CD1c-positive myeloid dendritic cell (primary cell): ENCODE measurements at regions not wholly inside any gene's neighbourhood (a gene's known extent, or its start where the extent isn't known, plus 50 kb on each side); places are given as distances from the start of the nearest gene placed in this dataset.
A peak's percentile ranks its signal among the peaks of the same experiment; 100 is the strongest.

ENCODE experiments used
- DNase-seq: peaks from one replicate; pipeline ENCODE4 v3.0.0-alpha.2; 2016; ENCODE audit errors: extremely low spot score

DNA sequence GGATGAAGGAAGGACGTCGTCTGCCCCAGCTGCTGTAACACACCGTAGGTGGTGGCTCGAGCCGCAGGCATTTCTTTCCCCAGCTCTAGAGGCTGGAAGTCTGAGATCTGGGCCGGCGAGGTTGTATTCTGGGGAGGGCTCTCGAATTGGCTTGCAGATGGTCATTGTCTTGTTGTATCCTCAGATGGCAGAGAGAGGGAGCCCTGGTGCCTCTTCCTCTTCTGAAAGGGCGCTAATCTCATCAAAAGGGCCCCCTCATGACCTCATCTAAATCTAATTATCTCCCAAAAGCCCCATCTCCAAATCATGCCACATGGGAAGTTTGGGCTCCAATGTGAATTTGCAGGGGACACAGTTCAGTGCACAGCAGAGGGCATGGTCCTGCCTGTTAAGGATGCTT is 109.0 kb downstream of the SIK1 start:
- DNase-seq, result no peak

DNA sequence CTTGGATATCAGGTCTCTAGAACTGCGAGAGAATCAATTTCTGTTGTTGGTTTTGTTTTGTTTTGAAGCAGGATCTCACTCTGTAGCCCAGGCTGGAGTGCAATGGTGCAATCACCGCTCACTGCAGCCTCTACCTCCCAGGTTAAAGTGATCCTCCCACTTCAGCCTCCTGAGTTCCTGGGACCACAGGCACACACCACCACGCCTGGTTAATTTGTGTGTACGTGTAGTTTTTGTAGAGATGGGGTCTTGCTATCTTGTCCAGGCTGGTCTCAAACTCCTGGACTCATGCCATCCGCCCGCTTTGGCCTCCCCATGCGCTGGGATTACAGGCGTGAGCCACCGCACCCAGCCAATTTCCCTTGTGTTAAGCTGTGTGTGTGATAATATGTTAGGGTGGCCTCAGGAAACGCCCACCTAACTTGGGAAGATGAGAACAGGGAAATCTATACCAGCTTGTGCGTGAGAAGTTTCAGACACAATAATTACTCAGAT is 109.6 kb downstream of the SIK1 start:
- DNase-seq, result no peak

DNA sequence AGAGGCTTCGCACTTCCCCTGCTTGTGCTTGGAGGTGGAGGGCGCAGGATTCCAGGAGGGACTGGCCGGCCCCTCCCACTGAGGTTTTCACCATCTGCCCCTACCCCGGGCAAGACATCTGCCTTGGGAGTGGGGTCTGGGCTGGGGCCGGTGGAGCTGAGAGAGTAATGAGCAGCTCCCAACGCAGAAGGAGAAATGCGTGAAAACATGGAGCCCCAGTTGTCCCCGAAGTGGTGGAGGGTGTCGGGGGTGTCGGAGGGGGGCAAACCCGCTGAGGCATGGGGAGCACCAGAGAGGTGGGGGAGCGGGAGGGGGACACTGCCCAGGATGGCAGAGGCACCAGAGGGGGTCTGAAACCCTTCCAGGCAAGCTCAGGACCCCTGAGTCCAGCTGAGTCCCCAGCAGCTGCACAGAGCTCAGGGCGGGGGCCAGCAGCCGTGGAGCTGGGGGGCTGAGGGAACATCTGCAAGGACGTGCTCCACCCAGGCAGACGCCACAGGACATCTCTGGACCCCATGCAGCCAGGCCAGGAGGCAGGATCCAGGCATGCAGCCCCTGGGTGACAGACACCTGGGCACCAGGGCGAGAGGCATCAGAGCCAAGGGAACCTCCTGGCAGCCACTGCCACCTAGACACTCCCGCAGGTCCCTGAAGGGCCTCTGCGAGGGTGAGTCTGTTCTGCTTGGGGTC is 110.6 kb downstream of the SIK1 start:
- DNase-seq, result no peak

DNA sequence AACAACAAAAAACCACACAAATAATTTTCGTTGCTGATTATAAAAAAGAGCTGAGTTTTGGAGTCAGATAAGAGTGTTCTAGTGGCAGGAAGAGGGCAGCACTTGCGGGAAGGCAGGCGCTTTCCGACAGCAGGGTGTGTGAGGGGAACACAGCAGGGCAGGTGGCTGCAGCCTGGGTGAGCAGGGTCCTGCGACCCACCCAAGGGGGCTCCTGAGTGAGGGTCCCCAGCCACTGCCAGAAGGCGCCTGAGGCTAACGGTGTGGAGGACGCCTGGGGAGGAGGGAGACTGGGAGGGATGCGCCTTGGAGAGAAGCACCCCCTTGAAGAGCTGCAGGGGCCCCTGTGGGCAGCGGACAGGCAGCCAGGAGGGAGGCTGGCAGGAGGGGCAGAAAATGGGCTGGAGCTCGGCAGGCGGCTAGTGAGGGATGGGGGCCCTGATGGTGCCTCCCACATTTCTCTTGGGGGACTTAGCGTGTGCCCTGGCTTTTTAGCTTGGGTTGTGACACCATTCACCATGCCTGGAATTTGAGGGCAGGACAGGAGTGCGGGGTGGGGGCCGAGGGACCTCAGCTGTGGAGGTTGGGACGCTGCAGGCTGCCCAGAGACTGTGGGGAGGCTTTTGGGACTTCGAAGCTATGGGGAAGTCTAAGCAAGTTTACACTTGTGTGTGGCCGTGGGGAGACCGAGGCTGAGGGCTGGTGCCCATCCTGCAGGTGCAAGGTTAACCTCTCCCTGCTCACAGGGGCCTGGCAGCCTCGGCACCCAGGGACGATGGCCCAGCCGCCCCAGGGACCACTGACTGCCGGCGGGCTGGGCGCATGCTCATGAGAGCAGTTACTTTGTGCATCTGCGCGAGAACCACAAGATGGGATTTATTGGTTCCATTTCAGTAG is 111.4 kb downstream of the SIK1 start:
- DNase-seq, result no peak

DNA sequence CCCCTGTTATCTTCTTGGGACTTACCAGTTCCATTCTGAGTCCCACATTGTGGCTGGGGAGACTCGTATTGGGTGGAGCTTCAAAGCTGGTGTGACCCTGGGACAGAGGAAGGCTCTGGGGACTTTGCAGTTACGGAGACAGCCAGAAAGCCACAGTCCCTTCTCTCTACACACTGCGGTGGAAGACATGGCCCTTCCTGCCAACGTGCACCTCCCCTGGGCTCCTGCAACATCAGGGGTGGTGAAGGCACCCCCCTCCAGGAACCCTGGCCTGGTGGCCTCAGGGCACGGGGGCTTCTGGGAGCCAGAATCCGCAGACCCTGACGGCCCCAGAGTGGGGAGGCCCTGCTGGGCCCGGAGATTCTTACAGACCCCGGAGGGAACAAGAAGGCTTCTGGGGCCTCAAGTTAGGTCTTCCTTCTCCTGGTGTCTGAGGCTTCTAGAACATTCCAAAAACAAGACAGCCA is 113.0 kb downstream of the SIK1 start:
- DNase-seq, result no peak

DNA sequence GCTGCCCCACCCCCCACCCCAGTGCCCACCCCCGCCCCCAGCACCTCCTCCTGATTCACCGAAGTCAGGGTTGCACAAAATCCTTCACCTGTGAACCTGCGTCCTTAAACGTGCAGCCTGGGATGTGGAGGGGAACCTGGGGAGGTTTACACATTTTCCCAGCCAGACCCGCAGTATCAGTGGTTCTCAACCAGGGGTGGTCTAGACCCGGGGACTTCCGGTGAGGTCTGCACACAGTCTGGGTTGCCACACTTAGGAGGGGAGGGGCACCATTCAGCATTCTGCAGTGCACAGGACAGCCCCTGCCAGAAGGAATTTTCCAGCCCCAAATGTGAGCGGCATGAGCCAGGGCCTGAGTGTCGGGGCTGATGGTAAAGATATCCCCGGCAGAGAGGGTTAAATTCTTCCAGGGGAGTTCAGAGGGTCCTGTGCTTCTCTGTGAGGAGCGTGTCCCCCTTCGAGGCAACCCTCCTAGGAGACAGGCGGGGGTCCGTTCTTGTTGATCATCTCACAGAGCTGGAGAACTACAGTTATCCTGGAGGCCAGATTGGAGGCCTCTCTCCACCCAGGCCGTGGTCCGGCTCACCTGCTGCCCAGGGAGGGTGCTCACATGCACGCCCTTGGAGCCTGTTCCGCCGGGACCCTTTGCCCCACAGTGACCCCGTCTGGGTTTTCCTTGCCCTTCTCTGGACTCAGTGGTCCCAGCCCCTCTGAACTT is 113.6 kb downstream of the SIK1 start:
- DNase-seq, result no peak

DNA sequence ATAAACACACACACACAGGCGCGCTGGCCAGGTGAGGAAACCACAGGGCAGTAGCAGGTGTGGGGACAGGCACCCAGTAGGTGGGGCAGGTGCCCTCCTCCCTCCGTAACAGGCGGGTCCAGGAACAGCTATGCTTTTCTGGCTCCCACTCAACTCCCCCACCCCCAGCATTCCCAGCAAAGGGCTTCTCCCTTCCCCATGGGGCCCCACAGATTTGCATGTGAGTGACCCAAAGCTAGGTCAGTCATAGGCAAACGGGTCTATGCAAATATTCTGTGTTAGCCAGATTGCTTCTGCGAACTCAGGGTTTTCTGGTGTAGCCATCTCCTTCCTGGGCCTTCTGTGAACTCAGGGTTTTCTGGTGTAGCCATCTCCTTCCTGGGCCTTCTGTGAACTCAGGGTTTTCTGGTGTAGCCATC is 114.2 kb downstream of the SIK1 start:
- no peak for DNase-seq

DNA sequence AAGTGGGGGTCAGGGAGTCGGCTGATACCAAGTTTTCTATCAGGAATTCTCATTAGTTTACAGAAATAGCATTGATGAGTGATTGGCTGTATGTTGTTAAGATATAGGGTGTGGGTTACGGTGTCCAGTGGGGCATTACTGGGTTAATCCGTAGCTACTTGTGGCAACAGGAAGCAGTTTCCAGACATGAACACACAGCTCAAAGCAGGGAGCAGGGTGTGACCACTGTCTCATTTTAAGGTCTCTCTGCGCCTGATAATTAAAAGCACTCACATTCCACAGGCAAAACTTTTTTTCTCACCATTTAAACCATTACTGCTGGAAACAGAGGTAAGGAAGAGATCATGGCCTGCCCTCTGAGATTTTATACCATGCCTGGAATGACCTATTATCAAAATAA is 114.9 kb downstream of the SIK1 start:
- DNase-seq, result no peak

DNA sequence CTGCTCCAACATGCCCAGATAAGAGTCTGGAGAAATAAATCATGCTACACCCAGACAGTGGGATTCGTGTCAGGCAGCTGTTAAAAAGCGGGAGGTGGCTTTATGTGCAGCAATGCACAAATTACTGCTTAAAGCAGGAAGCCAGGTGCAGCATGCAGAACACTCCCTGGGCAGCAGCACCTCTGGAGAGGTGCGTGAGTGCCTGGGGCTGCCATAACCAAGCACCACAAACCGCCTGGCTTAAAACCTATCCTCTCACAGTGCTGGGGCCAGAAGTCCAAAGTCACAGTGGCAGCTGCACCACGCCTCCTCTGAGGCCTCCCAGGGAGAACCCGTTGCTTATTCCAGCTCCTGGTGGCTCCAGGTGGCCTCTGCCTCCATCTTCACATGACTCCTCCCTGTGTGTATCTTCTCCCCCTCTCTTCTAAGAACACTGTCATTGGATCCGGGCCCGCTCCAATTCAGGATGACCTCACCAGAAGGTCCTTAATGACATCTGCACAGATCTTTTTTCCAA is 115.6 kb downstream of the SIK1 start:
- DNase-seq, result no peak

DNA sequence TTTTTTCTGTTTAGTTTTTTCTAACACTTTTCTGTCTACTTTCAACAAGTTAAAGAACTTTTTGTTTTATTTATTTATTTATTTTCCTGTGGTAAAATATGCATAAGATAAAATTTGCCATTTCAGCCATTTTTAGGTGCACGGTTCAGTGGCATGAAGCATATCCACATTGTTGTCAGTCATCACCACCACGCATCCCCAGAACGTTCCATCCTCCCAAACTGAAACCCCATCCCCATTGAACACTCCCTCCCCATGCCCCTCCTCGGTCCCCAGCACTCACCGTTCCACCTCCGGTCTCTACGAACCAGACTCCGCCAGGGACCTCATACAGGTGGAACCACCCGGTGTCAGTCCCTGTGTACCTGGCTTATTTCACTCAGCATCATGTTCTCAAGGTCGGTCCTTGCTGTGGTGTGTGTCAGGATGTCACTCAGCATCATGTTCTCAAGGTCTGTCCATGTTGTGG is 118.1 kb downstream of the SIK1 start:
- DNase-seq, result no peak

DNA sequence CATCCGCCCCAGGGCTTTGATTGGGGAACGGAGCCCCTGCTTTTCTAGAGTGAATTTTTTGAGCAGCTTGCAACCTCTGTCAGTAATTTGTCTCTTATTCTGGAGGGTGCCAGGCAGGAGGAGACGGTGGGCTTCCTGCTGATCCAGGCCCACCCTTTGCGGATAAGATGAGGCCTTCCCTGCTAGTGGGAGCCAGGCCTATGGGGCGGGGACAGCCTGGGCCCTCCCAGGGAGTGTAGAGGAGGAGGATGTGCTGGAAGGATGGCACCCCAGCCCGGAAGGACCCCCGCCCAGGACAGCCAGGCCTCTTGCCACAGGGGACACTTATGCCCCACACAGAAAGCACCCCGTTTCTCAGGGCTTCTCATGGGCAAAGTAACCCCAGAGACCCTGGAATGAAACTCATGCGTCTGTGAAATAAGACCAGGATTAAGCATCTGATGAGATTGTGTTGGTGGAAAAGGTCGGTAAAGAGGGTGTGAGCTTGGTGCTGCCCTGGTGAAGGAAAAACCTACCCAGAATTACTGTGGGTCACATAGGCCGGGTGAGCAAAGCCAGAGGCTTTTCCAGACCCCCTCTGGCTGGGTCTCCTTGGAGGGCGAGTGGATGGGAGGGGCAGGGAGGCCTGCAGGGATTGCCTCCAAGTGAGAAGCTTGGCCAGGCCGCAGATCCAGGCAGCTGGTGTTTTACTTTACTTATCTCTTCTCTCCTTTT is 118.7 kb downstream of the SIK1 start:
- no peak for DNase-seq

DNA sequence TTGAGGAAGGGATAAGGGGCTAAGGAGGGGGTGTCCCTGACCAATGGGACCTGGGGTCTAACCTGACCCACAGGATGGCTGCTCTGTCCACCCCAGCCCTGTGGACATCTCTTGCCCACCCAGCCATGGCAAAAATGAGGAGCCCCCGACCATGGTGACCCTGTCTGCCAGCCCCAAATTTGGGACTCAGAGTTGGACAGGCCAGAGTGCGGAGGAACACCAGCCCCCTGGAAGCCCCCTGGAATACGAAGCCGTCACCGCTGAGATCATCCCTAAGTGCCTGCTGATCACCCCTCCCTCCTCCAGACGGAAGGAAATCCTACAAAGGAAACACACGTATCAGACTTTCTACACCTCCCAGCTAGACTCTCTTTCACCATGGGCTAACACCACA is 119.3 kb downstream of the SIK1 start:
- DNase-seq, result no peak

DNA sequence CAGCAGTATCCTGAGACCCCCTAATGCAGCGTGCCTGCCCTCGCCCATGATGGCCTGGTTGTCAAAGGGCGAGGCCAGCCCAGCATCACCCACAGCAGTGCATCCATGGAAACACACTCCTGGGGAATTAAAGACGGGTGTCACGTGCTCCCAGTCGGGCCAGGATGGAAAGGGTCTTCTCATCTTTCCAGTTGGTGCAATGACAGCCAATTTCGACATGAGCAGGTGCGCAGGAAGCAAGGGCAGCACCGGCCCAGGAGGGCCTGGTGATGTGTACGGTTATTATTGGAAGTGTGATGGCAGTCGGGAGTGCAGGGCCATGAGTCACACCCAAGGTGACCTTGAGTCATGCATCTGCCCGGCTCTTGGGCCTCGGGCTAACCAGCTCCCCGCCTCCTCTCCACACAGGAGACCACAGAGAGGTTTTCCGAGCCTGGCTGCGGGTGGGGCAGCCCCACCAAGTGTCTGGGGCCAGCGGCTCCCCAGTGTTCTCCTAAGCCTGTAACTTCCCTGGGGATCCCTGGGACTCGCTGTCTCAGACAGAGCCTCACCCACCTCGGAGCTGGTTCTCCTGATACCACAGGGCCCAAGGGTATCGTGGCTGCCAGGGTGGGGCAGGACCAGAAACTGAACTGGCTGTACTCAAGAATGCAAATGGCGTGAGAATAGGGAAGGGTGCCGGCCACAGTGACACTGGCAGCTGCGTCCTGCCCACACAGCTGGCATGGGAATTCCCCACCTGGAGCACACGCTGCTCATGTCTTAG is 119.8 kb downstream of the SIK1 start:
- DNase-seq, result peak; percentile 74

DNA sequence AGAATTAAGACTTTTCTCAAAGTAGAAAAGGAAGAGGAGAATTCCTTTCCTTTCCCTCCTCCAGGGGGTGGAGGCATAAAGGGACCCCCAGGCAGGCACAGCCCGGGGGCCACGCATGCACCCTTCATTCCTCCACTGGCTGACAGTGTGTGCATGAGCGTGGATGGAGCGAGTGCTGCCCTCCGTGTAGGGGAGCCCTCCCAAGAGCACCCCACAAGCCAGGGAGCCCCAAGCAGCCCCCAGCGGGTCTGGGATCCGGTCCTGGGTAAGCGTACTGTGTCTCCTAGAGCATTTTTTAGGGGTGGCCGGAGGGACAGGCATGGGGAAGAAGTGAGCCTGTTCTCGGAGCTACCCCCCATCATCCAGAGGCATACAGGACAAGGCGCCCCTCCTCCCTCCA is 120.5 kb downstream of the SIK1 start:
- no peak for DNase-seq

DNA sequence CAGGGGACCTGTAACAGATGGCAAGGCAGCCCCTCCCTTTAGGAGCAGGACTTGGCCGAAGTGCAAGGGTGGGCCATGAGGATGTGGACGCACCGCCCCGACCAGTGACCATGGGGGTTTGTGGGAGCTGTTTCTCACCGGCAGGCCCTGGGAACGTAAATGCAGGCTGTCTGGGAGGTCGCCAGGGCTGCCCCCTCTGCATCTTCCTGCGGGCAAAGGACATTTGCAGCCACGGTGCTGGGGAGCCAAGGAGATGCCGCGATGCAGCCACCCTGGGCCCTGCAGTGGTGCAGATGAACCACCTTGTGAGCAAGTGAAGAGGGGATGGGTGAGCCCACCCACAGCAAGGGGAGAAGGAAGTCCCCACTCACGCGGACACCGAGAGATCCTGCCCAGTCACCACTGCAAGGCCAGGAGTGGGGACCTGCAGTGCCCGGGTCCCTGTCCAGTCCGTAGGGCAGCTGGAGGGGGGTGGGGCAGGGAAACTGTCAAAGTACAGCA is 121.1 kb downstream of the SIK1 start:
- no peak for DNase-seq

DNA sequence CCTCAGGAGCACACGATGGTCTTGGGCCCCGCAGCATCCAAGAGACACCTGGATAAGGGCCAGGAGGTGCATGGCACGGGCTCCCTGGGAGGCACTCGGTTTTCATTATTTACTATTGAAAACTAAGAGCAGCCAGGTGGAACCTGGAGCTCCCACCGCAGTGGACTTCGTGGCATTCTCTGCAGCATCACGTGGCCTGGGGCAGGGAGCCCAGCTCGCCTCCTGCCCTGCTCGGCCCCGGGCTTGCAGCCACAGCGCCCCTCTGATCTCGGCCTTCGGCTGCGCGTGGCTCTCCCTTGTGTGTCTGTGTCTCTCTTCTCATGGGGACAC is 121.6 kb downstream of the SIK1 start:
- DNase-seq, result no peak

DNA sequence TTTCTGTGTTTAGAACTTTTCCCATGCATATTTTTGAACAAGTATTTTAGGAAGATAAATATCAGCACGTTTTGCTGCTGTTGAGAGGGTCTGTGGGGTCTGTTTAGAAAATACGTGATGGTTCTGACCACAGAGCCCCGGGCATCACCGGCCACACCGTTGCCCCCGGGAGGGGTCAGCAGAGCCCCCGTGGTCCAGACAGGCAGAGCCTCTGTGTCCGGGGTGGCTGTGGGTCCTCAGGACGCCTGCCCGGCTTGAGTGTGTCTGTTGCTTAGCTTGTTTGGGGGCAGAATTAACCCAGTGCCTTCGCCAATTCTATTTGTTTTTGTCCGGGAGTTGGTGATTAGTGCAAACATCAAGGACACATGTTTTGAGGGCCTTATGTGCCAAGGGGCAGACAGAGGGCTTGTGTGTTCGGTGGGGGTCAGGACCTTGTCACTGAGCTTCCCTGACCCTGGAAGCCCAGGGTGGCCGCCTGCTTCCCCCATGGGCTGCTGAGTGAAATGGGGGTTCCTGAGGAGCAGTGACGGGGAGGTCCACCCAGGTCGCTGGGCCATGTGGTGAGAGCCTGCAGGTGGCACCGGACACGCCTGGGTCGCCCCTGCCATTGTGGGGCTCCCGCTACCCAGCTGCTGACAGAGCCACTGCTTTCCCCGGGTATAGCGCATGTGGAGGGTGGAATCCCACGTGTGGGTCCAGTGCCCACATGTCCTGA is 122.2 kb downstream of the SIK1 start:
- no peak for DNase-seq

DNA sequence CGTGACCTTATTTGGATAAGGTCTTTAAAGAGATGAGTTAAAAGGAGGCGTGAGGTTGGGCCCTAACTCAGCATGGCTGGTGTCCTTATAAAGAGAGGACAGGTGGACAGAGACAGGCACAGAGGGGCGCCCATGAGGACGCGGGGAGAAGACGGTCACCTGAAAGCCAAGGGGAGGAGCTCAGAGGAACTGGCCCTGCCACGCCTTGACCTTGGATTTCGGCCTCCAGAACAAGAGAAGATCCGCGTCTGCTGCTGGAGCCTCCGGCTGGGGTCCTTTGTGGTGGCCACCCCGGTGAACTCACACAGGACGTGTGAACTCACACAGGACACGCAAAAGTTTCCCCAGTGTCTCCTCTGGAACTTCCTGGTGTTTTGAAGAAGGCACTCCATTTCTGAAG is 122.7 kb downstream of the SIK1 start:
- no peak for DNase-seq

DNA sequence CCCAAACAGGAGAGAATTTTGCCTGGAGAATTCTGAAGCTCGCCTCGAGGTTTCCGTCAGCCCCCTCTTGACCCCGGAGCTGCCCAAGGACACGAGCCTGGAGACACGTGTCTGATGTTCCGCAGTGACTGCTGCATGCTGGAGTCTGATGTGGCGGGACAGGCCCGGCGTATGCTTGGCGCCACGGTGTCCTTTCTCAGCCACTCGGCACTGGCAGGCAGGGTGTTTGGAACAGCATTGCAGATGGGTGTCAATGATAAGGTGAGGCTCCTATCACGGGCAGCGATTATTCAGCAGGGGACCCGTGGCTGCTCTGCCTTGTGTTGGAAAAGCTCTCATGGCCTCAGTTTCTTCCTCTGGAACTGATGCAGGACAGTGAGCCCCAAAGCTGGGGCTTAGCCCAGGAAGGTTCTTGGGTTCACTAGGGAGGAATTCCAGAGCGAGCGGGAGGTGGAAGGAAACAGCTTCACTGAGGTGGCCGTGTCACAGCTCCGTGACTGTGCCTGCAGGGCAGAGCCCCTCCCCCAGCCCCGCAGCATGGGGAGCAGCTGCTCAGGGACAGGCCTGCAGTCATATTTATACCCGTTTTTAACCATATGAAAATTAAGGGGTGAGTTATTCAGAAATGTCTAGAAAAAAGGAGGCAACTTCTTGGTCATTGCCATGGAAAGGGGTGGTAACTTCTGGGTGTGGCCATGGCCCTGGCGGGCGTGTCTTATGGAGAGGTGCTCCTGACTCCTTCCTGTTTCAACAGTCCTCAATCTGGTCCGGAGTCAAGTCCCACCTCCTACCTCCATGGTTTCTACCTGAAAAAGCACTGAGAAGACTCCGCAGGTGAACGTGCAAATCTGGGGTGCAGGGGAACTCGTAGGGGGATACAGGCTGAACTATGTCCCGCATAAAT is 123.4 kb downstream of the SIK1 start:
- no peak for DNase-seq
